C4-2B (cell line): ENCODE measurements at regions not wholly inside any gene's neighbourhood (a gene's known extent, or its start where the extent isn't known, plus 50 kb on each side); places are given as distances from the start of the nearest gene placed in this dataset.

Experiments used
- CTCF ChIP-seq: fragments of 450-650 bp; conservative IDR thresholded peaks from 2 replicates; pipeline ENCODE4 v1.5.1; 2017; ENCODE audit warnings: mild to moderate bottlenecking
- ZFX ChIP-seq: fragments of 450-650 bp; IDR thresholded peaks from 2 replicates; pipeline ENCODE4 v1.6.1; 2017

- TF ChIP-seq CTCF (no peak), ZFX (no peak)
Observed at GRCh38 chr16:26642047-26642664, 424.6 kb upstream of the C16orf82 start.
